K562 (cell line): ENCODE measurements at regions not wholly inside any gene's neighbourhood (a gene's known extent, or its start where the extent isn't known, plus 50 kb on each side); places are given as distances from the start of the nearest gene placed in this dataset.

Source experiments
- ATAC-seq: fragments of 200-7000 bp; cut with Tn5 transposase; 3 replicates; pipeline ENCODE4 v1.9.1; 2020; ENCODE audit warnings: moderate library complexity
- BruUV-seq: library from RNA; stranded (reverse); fragments of 400-500 nt; replicated peaks from 2 replicates; lab custom pipeline; 2021; lab: Mats Ljungman, UMichigan
- CTCF ChIA-PET: fragments of 300-600 bp; formaldehyde crosslinking; extraction: SDS; loops from one replicate; lab custom pipeline; 2021; ENCODE audit warnings: low intra/inter-chr PET ratio; lab: Yijun Ruan, JAX
- POLR2A ChIA-PET: fragments of 300-600, 350-650 bp; sonication (Branson Sonifier 250); formaldehyde crosslinking; extraction: SDS; loops from one replicate; lab custom pipeline; 2021; ENCODE audit warnings: antibody characterized with exemption, inconsistent platforms; lab: Yijun Ruan, JAX
- DNase-seq, 4 experiments: peaks; one replicate each; pipeline versions ENCODE4 v3.0.0 to v3.0.0-alpha.2; 2011 to 2018; ENCODE audit warnings: low spot score in 3 of 4, mixed read lengths in 3 of 4; ENCODE audit errors: extremely low read depth in 1 of 4
- FAIRE-seq: peaks from 2 replicates; lab custom pipeline; 2011; peaks lifted over from hg19 to GRCh38; lab: Jason Lieb, UNC
- H2AFZ ChIP-seq: 2 replicates; pipeline ENCODE4 v1.6.0; 2011; ENCODE audit warnings: low read depth, low read length, control low read depth, inconsistent platforms
- H3K27ac ChIP-seq: fragments of 200-600 bp; 3 replicates; pipeline ENCODE4 v1.8.0; 2011; ENCODE audit warnings: low read depth, mild to moderate bottlenecking, control low read depth, inconsistent platforms, low read length, moderate library complexity, mixed read lengths; ENCODE audit errors: extremely low read depth
- H3K27me3 ChIP-seq, 2 experiments: fragments of 300-600 bp in 1 of 2; 2 replicates in 1 of 2; 3 replicates in 1 of 2; pipeline versions ENCODE4 v1.6.0 to v1.8.0; 2011; ENCODE audit warnings: inconsistent platforms in 2 of 2, low read length in 2 of 2, mild to moderate bottlenecking in 1 of 2, mixed read lengths in 1 of 2, moderate library complexity in 1 of 2; ENCODE audit not compliant: control insufficient read depth in 2 of 2, insufficient read depth in 2 of 2
- H3K36me3 ChIP-seq: fragments of 300-600 bp; 3 replicates; pipeline ENCODE4 v1.8.0; 2011; ENCODE audit warnings: mild to moderate bottlenecking, low read length, inconsistent platforms; ENCODE audit not compliant: control insufficient read depth, insufficient read depth
- H3K4me1 ChIP-seq, 2 experiments: fragments of 200-600 bp in 1 of 2; replicated peaks in 1 of 2; 2 replicates in 1 of 2; 3 replicates in 1 of 2; pipeline versions ENCODE4 v1.5.1 to v1.8.0; 2011; ENCODE audit warnings: inconsistent platforms in 2 of 2, low read length in 2 of 2, mild to moderate bottlenecking in 1 of 2, mixed read lengths in 1 of 2, moderate library complexity in 1 of 2; ENCODE audit not compliant: control insufficient read depth in 2 of 2, insufficient read depth in 2 of 2
- H3K4me2 ChIP-seq: 2 replicates; pipeline ENCODE4 v1.6.1; 2011; ENCODE audit warnings: low read length, control low read depth, inconsistent platforms, mixed read lengths; ENCODE audit not compliant: insufficient read depth
- H3K4me3 ChIP-seq: fragments of 200-600 bp; sonication (generic), shearing (Covaris generic); 2 replicates; pipeline ENCODE4 v1.5.1; 2016; ENCODE audit warnings: control low read depth, inconsistent platforms
- H3K79me2 ChIP-seq: fragments of 200-600 bp; 3 replicates; pipeline ENCODE4 v1.8.0; 2011; ENCODE audit warnings: low read length, inconsistent platforms; ENCODE audit not compliant: control insufficient read depth, insufficient read depth
- H3K9ac ChIP-seq, 2 experiments: 2 replicates each; pipeline versions ENCODE4 v1.6.0 to v1.6.1; 2011; ENCODE audit warnings: low read depth in 2 of 2, low read length in 2 of 2, control low read depth in 1 of 2, inconsistent platforms in 1 of 2, mild to moderate bottlenecking in 1 of 2, mixed read lengths in 1 of 2; ENCODE audit not compliant: insufficient read depth in 1 of 2
- H3K9me1 ChIP-seq: one replicate; pipeline ENCODE4 v1.6.0; 2011; ENCODE audit warnings: inconsistent platforms, mild to moderate bottlenecking, low read length, moderate library complexity; ENCODE audit not compliant: control insufficient read depth, insufficient read depth
- H3K9me3 ChIP-seq: replicated peaks from 2 replicates; pipeline ENCODE4 v1.5.1; 2011; ENCODE audit warnings: low read depth, low read length, inconsistent platforms; ENCODE audit not compliant: control insufficient read depth, insufficient read depth
- H4K20me1 ChIP-seq: replicated peaks from 2 replicates; pipeline ENCODE4 v1.6.1; 2011; ENCODE audit warnings: low read length, inconsistent platforms, mixed read lengths; ENCODE audit not compliant: control insufficient read depth, insufficient read depth
- SETDB1 ChIP-seq: IDR thresholded peaks from one replicate; pipeline ENCODE4 v1.6.1; 2012; ENCODE audit warnings: low read length, control low read depth, inconsistent platforms
- ZNF140 ChIP-seq: fragments of 250-450 bp; sonication (Bioruptor Pico); IDR thresholded peaks from 2 replicates; pipeline ENCODE4 v1.8.0; 2021; ENCODE audit warnings: moderate library complexity, mild to moderate bottlenecking, inconsistent platforms
- WGBS: fragments of 100-300 bp; shearing (Covaris generic); methylation state at CpG from one replicate; pipeline ENCODE4 v1.1.6; 2016; ENCODE audit warnings: low coverage, mixed read lengths; ENCODE audit not compliant: insufficient coverage; ENCODE audit errors: missing lambda C conversion rate; 5-methylcytosine and 5-hydroxymethylcytosine counted together
- in situ Hi-C: fragments of 300-500 bp; cut with MboI; formaldehyde crosslinking; loops from 4 replicates; pipeline ENCODE4 v1.15.0; 2018; ENCODE audit warnings: inconsistent platforms, mixed read lengths
- intact Hi-C: fragments of 100-400 bp; cut with micrococcal nuclease; formaldehyde crosslinking; loops from 2 replicates; pipeline ENCODE4 v1.14.2; 2022
- TF ChIP-seq, protein P1 (sequence below): fragments of 450-650 bp; IDR thresholded peaks from 2 replicates; pipeline ENCODE4 v1.6.1; 2018; ENCODE audit not compliant: partially characterized antibody

DNA sequence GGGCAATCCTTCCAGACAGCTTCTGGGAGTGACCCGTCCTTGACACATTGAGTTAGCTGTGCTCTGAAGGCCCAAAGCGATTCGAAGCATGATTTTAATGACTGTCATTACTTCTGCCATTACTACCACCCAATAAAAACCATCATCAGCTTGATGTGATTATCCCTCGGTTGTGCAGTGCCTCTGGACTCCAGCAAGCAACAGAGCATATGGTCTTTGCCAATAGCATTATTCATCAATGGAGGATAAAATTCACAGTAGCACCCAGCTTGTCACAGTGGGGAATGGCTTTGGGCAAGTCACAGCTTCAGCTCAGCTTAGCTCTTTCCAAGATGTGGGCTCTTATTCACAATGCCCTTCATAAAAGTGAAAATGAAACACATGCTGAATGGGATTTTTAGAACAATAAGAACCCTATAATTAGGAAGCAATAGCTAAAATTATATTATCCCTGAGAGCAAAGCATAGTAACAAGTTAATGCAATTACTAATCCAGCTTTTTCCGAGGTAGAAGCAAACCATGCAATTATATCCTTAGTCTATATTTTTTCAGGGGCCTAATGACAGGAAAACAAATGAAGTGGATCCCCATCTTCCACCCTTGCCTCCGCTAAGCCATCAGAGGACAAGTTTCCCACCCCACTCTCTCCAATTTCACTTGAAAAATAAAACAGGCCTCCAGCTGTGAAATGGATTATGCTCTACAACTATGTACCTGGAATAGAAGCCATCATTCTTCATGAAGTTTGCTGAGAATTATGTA lies 163.0 kb upstream of the EEA1 start:
- H3K9me1 ChIP-seq, result no peaks in the 10 kb centered on the region
- H3K9me3 ChIP-seq, result no peaks in the 10 kb centered on the region
- H3K27ac ChIP-seq, result no peak overlapping the region
- no peak for DNase-seq
- BruUV-seq, result no TSS peak
- no peaks in the 10 kb centered on the region for H3K36me3 ChIP-seq
- peaks cover 0 to 27% of the 10 kb centered on the region in 2 experiments; a peak in 4 of 5 replicates for H3K4me1 ChIP-seq
- POLR2A ChIA-PET, result interaction anchor here (0.6 to 1.2 kb wide), 5 partner anchors 13 to 313 kb away, joined by 3 to 4 read pairs (median 3); no protein-coding TSS in a partner anchor
- no peaks in the 10 kb centered on the region for H3K27me3 ChIP-seq
- in situ Hi-C loops (no loop called here), intact Hi-C loops (no loop called here)
- H3K4me2 ChIP-seq, result no peak overlapping the region
- no peak for ATAC-seq
- H3K4me3 ChIP-seq, result no peak overlapping the region
- no peak overlapping the region for H3K9ac ChIP-seq
- TF ChIP-seq, protein P1, sequence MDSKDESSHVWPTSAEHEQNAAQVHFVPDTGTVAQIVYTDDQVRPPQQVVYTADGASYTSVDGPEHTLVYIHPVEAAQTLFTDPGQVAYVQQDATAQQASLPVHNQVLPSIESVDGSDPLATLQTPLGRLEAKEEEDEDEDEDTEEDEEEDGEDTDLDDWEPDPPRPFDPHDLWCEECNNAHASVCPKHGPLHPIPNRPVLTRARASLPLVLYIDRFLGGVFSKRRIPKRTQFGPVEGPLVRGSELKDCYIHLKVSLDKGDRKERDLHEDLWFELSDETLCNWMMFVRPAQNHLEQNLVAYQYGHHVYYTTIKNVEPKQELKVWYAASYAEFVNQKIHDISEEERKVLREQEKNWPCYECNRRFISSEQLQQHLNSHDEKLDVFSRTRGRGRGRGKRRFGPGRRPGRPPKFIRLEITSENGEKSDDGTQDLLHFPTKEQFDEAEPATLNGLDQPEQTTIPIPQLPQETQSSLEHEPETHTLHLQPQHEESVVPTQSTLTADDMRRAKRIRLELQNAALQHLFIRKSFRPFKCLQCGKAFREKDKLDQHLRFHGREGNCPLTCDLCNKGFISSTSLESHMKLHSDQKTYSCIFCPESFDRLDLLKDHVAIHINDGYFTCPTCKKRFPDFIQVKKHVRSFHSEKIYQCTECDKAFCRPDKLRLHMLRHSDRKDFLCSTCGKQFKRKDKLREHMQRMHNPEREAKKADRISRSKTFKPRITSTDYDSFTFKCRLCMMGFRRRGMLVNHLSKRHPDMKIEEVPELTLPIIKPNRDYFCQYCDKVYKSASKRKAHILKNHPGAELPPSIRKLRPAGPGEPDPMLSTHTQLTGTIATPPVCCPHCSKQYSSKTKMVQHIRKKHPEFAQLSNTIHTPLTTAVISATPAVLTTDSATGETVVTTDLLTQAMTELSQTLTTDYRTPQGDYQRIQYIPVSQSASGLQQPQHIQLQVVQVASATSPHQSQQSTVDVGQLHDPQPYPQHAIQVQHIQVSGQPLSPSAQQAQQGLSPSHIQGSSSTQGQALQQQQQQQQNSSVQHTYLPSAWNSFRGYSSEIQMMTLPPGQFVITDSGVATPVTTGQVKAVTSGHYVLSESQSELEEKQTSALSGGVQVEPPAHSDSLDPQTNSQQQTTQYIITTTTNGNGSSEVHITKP, result no peak
- TF ChIP-seq SETDB1, result no peak
- TF ChIP-seq ZNF140 (CRISPR knock-in tag), result no peak
- H3K79me2 ChIP-seq, result no peaks in the 10 kb centered on the region
- no peaks in the 10 kb centered on the region for H4K20me1 ChIP-seq
- CTCF ChIA-PET, result no interaction called here
- WGBS, result 61% methylated on average over 6 of the region's 6 CpGs
- no peak for FAIRE-seq
- H2AFZ ChIP-seq, result no peak overlapping the region; the same call in 1 of the 2 replicates
